NT2/D1 (cell line): ENCODE measurements at regions not wholly inside any gene's neighbourhood (a gene's known extent, or its start where the extent isn't known, plus 50 kb on each side); places are given as distances from the start of the nearest gene placed in this dataset.

Experiments
- DNase-seq: peaks from one replicate; pipeline ENCODE4 v3.0.0-alpha.2; 2011; ENCODE audit warnings: low read depth, low spot score
- H3K27me3 ChIP-seq: 2 replicates; pipeline ENCODE4 v1.6.0; 2011; ENCODE audit warnings: mild to moderate bottlenecking; ENCODE audit not compliant: insufficient read length, insufficient read depth
- H3K36me3 ChIP-seq: 2 replicates; pipeline ENCODE4 v1.6.1; 2011; ENCODE audit warnings: mild to moderate bottlenecking, low read length, mixed read lengths; ENCODE audit not compliant: insufficient read depth, insufficient read length
- H3K4me1 ChIP-seq: 2 replicates; pipeline ENCODE4 v1.5.1; 2011; ENCODE audit not compliant: insufficient read depth, insufficient read length
- H3K4me3 ChIP-seq: 2 replicates; pipeline ENCODE4 v1.5.1; 2011; ENCODE audit warnings: low read depth; ENCODE audit not compliant: insufficient read length
- H3K9ac ChIP-seq: 2 replicates; pipeline ENCODE4 v1.6.0; 2011; ENCODE audit warnings: low read depth; ENCODE audit not compliant: insufficient read length
- H3K9me3 ChIP-seq: 2 replicates; pipeline ENCODE4 v1.5.1; 2011; ENCODE audit warnings: mild to moderate bottlenecking, low read length; ENCODE audit not compliant: insufficient read depth
- SUZ12 ChIP-seq: IDR thresholded peaks from 2 replicates; pipeline ENCODE4 v1.6.1; 2011; ENCODE audit not compliant: insufficient read length, insufficient read depth; ENCODE audit errors: extremely low read depth
- YY1 ChIP-seq: IDR thresholded peaks from 2 replicates; pipeline ENCODE4 v1.6.1; 2011; ENCODE audit not compliant: insufficient read length, insufficient read depth
- ZNF274 ChIP-seq: IDR thresholded peaks from 2 replicates; pipeline ENCODE4 v1.6.1; 2011; ENCODE audit warnings: mild to moderate bottlenecking, low read depth, low read length

DNA sequence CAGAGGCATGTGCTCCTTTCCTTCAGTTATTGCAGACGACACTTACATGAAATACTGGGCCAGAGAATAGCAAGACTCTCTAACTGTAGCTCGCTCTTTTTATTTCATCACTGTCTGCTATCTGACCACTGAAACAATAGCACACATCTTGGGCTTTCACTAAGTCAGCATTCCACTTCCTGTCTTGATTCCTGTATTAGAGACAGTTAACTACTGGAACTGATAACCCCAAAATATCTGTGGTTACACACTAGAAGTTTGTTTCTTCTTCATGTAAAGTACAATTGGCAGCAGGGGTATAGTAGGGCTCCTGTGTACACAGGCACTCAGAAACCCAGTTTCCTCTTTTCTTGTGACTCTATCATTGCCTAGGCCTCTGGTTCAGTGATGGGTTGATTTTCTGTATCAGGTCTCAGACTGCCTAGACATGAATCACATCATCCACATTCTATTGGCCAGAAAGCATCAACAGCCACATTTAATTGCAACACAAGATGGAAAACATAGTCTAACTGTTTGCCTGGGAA lies 230.2 kb upstream of the CD96 start:
- Histone ChIP-seq H3K9ac (no peak overlapping the region), H3K27me3 (no peaks in the 10 kb centered on the region), H3K4me3 (no peak overlapping the region), H3K36me3 (no peaks in the 10 kb centered on the region), H3K9me3 (no peaks in the 10 kb centered on the region), H3K4me1 (no peaks in the 10 kb centered on the region)
- TF ChIP-seq YY1, result no peak
- no peak for TF ChIP-seq ZNF274
- no peak for TF ChIP-seq SUZ12
- DNase-seq, result no peak

DNA sequence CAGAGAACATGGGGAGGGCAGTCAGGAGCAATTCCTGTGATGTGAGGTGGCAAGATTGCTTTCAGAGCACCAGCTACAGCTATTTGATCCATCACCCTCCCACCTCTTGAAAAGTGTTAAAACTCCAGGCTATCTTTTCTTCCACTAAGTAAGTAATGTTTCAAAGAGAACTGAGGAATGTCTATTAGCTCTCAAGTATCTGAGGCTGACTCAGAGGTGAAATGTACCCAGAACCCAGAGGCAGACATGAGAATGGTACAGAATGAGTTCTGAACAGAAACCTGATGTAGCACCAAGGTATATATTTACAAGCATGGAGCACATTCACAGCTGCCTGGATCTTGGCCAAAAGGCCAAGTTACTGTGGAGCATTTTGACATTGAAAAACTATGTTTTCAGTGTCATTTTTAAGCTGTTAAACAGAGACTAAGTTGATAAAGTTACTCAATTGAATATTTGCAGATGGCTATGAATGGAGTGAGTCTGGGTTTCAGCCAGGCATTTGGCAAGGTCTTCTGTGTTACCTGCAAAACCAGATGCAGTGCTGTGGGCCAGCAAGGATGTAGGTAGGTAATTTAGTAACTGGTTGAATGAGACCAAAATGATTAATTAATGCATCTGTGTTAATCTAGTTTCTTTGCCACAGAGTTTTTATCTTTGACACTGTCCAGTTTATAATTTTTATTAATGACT lies 227.7 kb upstream of the CD96 start:
- H3K4me3 ChIP-seq, result no peak overlapping the region
- H3K27me3 ChIP-seq, result no peaks in the 10 kb centered on the region
- TF ChIP-seq SUZ12 (no peak), YY1 (no peak), ZNF274 (no peak)
- no peaks in the 10 kb centered on the region for H3K36me3 ChIP-seq
- H3K9me3 ChIP-seq, result no peaks in the 10 kb centered on the region
- H3K9ac ChIP-seq, result no peak overlapping the region
- no peak for DNase-seq
- H3K4me1 ChIP-seq, result no peaks in the 10 kb centered on the region

DNA sequence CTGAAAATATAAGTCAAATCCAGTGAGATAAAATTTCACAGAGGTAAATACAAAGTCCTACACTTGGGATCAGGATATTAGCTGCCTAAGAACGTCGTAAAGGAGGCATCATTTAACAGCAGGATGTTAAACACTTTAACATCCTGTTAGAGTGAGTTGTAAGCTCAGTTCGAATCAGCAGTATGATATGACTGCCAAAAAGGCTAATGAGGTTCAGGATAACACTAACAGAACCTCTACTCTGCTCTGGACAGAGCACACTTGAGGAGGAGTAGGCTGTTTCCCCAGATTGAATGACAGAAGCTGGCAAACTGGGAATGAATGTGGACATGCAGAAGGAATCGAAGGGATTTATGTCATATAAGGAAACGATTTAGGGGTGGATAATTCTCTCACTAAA lies 227.1 kb upstream of the CD96 start:
- DNase-seq, result no peak
- Histone ChIP-seq H3K4me3 (no peak overlapping the region), H3K4me1 (no peaks in the 10 kb centered on the region), H3K9me3 (no peaks in the 10 kb centered on the region), H3K9ac (no peak overlapping the region), H3K36me3 (no peaks in the 10 kb centered on the region), H3K27me3 (no peaks in the 10 kb centered on the region)
- TF ChIP-seq ZNF274 (no peak), YY1 (no peak), SUZ12 (no peak)

DNA sequence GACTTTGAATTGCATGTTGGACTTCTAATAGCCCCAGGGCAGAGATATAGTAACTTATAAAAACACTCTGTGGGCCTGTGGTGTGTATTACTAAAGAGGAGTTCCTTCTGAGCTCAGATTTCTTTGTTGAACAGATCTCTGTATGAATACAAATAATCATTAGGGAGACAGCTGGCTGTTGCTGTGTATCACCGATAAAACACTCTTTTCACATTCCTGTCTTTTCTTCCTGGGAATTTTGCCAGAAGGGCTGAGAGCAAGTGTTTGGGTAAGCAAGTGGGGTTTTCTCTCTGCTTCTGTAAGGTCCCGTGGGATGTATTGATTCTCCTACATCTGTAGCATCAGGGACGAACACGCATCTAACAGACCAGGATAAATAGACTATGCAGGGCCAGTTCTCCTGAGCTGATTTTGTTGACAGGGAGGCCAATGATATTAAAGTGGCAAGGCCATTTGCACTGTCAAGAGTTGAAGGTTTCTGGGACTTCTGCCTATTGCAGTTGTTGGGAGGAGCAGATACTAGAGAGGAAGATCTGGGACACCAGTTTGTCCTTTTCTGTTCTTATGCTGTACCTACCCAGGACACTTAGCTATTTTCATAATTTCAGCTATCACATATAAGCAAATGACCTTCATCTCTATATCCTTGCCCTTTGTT lies 225.9 kb upstream of the CD96 start:
- Histone ChIP-seq H3K4me3 (no peak overlapping the region), H3K27me3 (no peaks in the 10 kb centered on the region), H3K9ac (no peak overlapping the region), H3K36me3 (no peaks in the 10 kb centered on the region), H3K4me1 (no peaks in the 10 kb centered on the region), H3K9me3 (no peaks in the 10 kb centered on the region)
- no peak for DNase-seq
- no peak for TF ChIP-seq ZNF274
- TF ChIP-seq YY1, result no peak
- TF ChIP-seq SUZ12, result no peak

DNA sequence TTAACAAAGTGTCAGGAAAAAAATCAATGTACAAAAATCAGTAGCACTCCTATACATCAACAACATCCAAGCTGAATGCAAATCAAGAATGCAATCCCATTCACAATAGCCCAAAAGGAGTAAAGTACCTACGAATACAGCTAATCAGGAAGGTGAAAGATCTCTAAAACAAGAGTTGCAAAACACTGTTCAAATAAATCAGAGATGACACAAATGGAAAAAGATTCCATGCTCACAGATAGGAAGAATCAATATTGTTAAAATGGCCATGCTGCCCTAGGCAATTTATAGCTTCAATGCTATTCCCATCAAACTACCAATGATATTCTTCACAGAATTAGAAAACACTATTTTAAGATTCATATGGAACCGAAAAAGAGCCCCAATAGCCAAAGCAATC lies 223.7 kb upstream of the CD96 start:
- H3K36me3 ChIP-seq, result no peaks in the 10 kb centered on the region
- H3K9ac ChIP-seq, result no peak overlapping the region
- no peaks in the 10 kb centered on the region for H3K4me1 ChIP-seq

DNA sequence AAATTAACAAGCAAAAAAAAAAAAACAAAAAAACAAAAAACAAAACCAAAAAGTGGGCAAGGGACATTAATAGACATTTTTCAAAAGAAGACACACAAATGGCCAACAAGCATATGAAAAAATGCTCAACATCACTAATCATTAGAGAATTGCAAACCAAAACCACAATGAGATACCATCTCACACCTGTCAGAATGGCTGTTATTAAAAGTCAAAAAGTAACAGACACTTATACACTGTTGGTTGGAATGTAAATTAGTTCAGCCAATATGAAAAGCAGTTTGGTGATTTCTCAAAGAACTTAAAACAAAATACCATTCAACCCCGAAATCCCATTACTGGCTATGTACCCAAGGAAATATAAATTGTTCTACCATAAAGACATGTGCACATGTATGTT lies 222.4 kb upstream of the CD96 start:
- TF ChIP-seq SUZ12, result no peak
- TF ChIP-seq ZNF274, result no peak
- no peak for TF ChIP-seq YY1
- Histone ChIP-seq H3K4me3 (no peak overlapping the region), H3K4me1 (no peaks in the 10 kb centered on the region), H3K9ac (no peak overlapping the region), H3K27me3 (no peaks in the 10 kb centered on the region), H3K36me3 (no peaks in the 10 kb centered on the region), H3K9me3 (no peaks in the 10 kb centered on the region)
- no peak for DNase-seq

More for the DNA sequence above, 223.7 kb upstream of the CD96 start:
- no peak for DNase-seq
- no peaks in the 10 kb centered on the region for H3K27me3 ChIP-seq
- no peak for TF ChIP-seq SUZ12
- TF ChIP-seq YY1, result no peak
- no peak for TF ChIP-seq ZNF274
- no peak overlapping the region for H3K4me3 ChIP-seq
- H3K9me3 ChIP-seq, result no peaks in the 10 kb centered on the region

DNA sequence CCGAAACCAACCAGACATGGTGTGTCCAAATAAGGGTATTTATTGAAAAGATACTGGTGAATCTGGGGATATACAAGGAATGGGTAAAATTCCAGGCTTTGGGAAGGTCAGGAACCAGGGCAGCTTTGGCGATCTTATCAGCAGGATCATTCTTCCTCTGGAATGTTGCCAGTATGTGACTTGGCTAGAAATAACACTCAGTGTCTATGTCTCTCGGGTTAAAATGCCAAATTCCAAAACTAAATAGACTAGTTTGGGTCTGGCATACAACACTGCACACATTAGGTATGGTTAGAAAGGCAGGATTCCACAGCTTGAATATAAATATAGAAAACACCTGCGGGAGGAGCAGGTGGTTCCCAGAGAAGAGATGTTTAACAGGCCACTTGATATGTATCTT lies 220.2 kb upstream of the CD96 start:
- Histone ChIP-seq H3K9me3 (no peaks in the 10 kb centered on the region), H3K27me3 (no peaks in the 10 kb centered on the region), H3K4me3 (no peak overlapping the region), H3K9ac (no peak overlapping the region), H3K4me1 (no peaks in the 10 kb centered on the region), H3K36me3 (no peaks in the 10 kb centered on the region)
- no peak for DNase-seq
- no peak for TF ChIP-seq YY1
- TF ChIP-seq SUZ12, result no peak
- TF ChIP-seq ZNF274, result no peak
